Mucosa of descending colon (tissue), 3 donors: ENCODE measurements at regions not wholly inside any gene's neighbourhood (a gene's known extent, or its start where the extent isn't known, plus 50 kb on each side); places are given as distances from the start of the nearest gene placed in this dataset.

ENCODE experiments used
- ATAC-seq: fragments of 200-7000 bp; cut with Tn5 transposase; one replicate; pipeline ENCODE4 v1.9.1; 2020; ENCODE audit warnings: mild to moderate bottlenecking, moderate library complexity
- DNase-seq, 3 donors: peaks; one replicate each; pipeline ENCODE4 v3.0.0-alpha.2; 2020
- H3K36me3 ChIP-seq: fragments of 200-600 bp; one replicate; pipeline ENCODE4 v1.8.0; 2021; ENCODE audit warnings: low read depth, mild to moderate bottlenecking
- H3K4me1 ChIP-seq: fragments of 200-600 bp; one replicate; pipeline ENCODE4 v1.8.0; 2021; ENCODE audit warnings: low read depth, mild to moderate bottlenecking
- H3K4me3 ChIP-seq: fragments of 200-600 bp; one replicate; pipeline ENCODE4 v1.8.0; 2021; ENCODE audit warnings: mild to moderate bottlenecking
- H3K9me3 ChIP-seq: fragments of 200-600 bp; one replicate; pipeline ENCODE4 v1.8.0; 2021; ENCODE audit warnings: mild to moderate bottlenecking
- intact Hi-C, 2 donors: fragments of 100-400 bp; cut with DNase I in 1 of 2; cut with micrococcal nuclease in 1 of 2; formaldehyde crosslinking; loops; one replicate each; pipeline versions ENCODE4 v1.11.0 to v1.11.1; 2022; cut with DNase I, micrococcal nuclease
- TF ChIP-seq, protein P1 (sequence below): fragments of 200-600 bp; IDR thresholded peaks from one replicate; pipeline ENCODE4 v1.8.0; 2022; ENCODE audit warnings: antibody characterized with exemption, mild to moderate bottlenecking
- donor health status: DM: no; HTN: no; CAD: no; lungs with moderate emphysema.
- donor health status: DM: no; HTN: no; CAD: no.
- donor health status: DM: no; HTN: yes; CAD: no.

DNA sequence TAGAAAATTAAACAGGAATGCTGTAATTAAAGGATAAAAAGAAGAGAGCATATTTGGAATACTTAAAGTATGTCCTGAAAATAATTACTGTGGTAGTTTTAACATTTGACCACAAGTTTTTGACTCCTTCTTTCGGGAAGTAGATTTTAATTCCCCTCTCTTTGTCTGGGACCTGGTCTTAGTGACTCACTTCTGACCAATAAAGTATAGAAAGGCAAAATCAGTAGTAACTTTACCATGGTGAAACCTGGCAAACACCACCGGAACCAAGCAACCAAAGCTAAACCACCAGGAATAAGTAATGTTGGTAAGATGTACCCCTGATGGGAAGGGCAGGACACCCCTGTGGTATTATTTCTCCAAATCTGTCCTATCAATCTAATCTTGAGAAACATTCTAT is 314.8 kb downstream of the PDHA2 start:
- intact Hi-C loops = no loop called here

DNA sequence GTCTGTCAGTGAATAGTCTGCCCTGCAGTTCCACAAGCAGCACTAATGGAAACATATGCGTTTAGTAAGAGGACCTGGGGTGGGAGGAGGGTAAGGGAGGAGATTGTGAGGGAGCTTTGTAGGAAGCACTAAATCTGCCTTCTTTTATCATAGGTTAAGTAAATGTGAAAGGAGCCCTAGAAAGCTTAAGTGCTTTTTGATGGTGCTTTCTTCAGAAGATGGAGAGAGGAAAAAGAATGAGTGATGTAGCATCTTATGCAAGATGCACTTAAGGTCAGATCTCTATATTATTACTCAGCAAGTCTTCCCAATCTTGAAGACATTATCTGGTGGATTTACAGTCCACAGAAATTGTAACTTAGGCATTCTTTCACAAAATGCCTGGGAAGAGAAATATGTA is 322.7 kb downstream of the PDHA2 start:
- TF ChIP-seq, protein P1, sequence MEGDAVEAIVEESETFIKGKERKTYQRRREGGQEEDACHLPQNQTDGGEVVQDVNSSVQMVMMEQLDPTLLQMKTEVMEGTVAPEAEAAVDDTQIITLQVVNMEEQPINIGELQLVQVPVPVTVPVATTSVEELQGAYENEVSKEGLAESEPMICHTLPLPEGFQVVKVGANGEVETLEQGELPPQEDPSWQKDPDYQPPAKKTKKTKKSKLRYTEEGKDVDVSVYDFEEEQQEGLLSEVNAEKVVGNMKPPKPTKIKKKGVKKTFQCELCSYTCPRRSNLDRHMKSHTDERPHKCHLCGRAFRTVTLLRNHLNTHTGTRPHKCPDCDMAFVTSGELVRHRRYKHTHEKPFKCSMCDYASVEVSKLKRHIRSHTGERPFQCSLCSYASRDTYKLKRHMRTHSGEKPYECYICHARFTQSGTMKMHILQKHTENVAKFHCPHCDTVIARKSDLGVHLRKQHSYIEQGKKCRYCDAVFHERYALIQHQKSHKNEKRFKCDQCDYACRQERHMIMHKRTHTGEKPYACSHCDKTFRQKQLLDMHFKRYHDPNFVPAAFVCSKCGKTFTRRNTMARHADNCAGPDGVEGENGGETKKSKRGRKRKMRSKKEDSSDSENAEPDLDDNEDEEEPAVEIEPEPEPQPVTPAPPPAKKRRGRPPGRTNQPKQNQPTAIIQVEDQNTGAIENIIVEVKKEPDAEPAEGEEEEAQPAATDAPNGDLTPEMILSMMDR = no peak
- no peak for DNase-seq
- intact Hi-C loops = no loop called here
- Histone ChIP-seq H3K36me3 (no peaks in the 10 kb centered on the region), H3K9me3 (no peaks in the 10 kb centered on the region), H3K4me1 (no peaks in the 10 kb centered on the region), H3K4me3 (no peak overlapping the region)
- ATAC-seq = no peak

More for the DNA sequence above, 314.8 kb downstream of the PDHA2 start:
- TF ChIP-seq, protein P1 = no peak
- no peaks in the 10 kb centered on the region for H3K4me1 ChIP-seq
- no peak overlapping the region for H3K4me3 ChIP-seq
- no peak for ATAC-seq
- no peak for DNase-seq
- H3K9me3 ChIP-seq = no peaks in the 10 kb centered on the region
- H3K36me3 ChIP-seq = no peaks in the 10 kb centered on the region

DNA sequence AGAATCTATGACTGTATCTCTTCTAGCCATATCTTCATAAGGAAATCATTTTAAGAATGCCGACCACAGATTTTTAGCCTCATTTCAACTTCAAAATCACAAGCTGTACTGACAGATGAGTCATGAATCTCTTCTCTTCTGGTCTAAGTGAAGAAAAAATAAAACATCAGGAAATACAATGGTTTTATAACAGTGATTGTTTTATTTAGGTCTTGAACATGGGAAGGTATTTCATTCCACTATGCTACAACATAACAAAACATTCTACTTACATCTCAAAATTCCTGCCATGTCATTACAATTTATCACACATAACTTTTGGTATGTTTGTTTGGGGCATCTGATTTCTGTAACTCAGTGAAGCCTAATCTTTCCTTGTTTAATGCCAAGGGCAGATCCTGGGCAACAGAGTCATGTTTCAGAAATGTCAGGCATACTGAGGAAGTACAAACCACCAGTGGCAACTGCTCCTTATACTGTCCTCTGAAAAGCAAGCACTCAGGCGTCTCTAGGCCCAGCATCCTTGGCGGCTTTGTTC is 325.0 kb downstream of the PDHA2 start:
- no peaks in the 10 kb centered on the region for H3K4me1 ChIP-seq
- no peaks in the 10 kb centered on the region for H3K9me3 ChIP-seq
- intact Hi-C loops = no loop called here
- TF ChIP-seq, protein P1 = no peak
- no peak overlapping the region for H3K4me3 ChIP-seq
- DNase-seq (no peak), ATAC-seq (no peak)
- no peaks in the 10 kb centered on the region for H3K36me3 ChIP-seq

DNA sequence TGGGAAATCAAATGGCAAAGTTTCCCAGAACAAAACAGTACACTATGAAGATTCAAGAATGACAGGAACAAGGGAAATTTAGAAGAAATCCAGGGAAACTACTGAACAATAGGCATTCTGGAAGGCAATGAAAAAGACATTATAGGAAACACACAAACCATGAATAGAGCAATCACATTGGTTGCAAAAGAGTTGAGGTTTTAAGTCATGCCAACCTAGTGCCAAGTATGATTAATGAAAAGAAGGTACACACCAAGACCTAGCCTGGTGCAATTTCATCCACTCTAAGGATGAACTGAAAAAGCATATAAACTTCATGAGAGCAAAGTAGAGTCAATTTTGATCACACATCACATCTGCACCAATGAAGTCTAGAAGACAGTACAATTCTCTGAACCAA is 326.9 kb downstream of the PDHA2 start:
- TF ChIP-seq, protein P1 = no peak
- Histone ChIP-seq H3K36me3 (no peaks in the 10 kb centered on the region), H3K9me3 (no peaks in the 10 kb centered on the region), H3K4me1 (no peaks in the 10 kb centered on the region), H3K4me3 (no peak overlapping the region)
- intact Hi-C loops = no loop called here
- ATAC-seq (no peak), DNase-seq (no peak)

DNA sequence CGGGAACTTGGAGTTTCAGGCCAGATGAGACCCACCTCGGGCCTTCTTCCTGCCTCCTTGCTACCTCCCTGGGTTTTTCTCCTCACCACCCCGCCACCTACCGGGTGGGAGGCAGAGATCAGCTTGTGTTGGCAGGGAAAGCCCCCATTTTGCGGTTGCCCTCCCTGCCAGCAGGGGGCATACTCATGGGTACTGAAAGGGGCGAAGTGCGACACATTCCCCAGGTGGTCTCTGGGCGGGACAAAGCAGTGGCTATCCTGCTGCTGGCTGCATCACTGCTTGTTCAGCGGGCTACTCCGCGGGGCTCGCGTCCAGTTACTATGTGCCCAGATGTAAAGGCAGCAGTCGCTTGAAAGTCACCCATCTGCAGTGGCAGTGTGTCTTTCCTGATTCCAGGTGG is 330.3 kb downstream of the PDHA2 start:
- no peaks in the 10 kb centered on the region for H3K9me3 ChIP-seq
- peak in 1 of 3 donors; percentile 25 for DNase-seq
- intact Hi-C loops = no loop called here
- TF ChIP-seq, protein P1 = no peak
- H3K36me3 ChIP-seq = no peaks in the 10 kb centered on the region
- no peak for ATAC-seq
- H3K4me3 ChIP-seq = no peak overlapping the region
- no peaks in the 10 kb centered on the region for H3K4me1 ChIP-seq

DNA sequence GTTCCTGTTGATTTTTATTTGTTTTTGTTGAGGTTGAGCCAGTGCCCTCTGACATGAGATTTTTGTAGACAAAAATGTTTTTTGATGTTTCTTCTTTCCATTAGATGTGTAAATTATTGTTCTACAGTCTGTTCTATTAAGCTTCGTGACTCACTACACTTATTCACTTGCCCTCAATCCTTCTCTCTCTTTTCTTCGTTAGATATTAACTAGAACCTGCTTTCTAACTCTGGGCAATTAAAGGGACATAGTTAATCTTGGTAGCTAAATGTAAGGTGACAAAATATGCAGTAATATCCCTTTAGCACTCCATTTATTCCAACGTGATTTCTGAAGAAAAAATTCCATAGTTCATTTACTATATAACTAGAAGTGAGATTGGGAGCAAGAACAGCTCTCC is 333.9 kb downstream of the PDHA2 start:
- TF ChIP-seq, protein P1 = no peak
- intact Hi-C loops = no loop called here

More for the DNA sequence above, 333.9 kb downstream of the PDHA2 start:
- Histone ChIP-seq H3K4me3 (no peak overlapping the region), H3K4me1 (no peaks in the 10 kb centered on the region), H3K9me3 (no peaks in the 10 kb centered on the region), H3K36me3 (no peaks in the 10 kb centered on the region)
- no peak for DNase-seq
- no peak for ATAC-seq
